Activated T-cell treated with anti-CD3 and anti-CD28 coated beads for 4 hours (primary cell): ENCODE measurements at regions not wholly inside any gene's neighbourhood (a gene's known extent, or its start where the extent isn't known, plus 50 kb on each side); places are given as distances from the start of the nearest gene placed in this dataset.

Experiments used
- DNase-seq: peaks from one replicate; pipeline ENCODE4 v3.0.0-alpha.2; 2020

GRCh38 chr15:35596285-35596684 is 50.3 kb upstream of the DPH6 start:
- no peak for DNase-seq

- DNase-seq: no peak
These were observed 56.9 kb upstream of the DPH6 start for GRCh38 chr15:35602836-35603235.

DNA sequence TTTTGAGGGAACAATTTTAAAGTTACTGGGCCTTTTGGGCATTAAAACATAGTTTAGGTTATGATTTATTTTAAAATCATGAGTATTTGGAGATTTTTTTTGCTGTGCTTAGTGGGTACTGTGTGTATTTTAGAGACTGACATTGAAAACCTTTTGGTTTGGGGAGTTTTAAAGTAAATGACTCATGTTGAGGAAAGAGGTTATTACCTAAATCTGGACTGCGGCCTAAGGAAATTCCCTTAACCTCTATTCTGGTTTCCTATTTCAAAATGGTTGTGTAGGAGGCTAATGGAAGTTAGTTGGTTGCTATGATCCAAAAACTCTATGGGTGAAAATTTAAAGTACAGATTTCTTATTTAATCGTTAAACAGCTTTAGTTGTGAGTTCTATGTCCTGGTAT is 57.3 kb upstream of the DPH6 start:
- no peak for DNase-seq

GRCh38 chr15:35603856-35604255 is 57.9 kb upstream of the DPH6 start:
- DNase-seq: no peak

DNA sequence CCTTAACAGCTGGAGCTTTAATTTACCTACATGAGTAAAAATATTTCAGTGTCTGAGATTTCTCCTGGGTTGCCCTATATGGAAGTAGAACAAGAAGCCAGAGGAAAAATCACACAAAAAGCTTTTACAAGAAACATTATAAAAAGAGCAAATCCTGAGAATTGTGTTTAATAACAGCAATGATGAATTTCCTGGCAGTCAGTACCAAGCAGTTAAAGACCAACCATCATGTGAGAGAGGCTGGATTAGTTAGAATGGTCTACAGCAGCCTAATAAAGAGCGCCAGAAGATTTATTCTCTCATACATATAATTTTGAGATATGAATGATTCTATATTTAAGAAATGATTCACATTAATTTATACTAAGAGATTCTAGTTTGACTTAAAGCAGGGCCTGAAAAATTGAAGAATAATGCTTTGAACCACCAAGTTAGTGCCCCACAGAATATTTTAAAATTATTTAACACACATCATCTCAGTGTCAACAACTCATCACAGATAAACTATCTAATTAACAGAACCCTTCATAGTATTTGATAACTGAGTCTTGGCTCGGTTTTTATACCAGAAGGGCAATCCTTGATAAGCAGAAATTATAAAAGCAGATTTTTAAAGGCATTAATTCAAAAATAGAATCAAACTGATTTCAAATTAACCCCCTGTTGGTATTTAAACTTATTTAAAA is 59.9 kb upstream of the DPH6 start:
- no peak for DNase-seq

DNA sequence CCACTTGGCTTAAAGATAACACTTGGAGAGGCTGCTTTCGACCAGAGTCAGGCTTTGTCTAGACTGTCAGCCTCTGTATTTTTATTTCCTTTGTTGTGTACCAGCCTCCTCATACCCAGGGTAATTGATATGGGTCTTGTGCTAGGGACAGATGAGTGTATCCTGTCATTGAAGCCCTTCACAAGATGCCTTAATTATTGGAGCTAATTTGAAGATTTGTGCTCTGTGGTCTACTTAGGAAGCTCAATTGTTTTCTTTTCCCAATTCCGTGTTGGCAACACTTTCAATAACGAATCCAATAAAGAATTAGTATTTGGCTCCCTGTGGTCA is 60.5 kb upstream of the DPH6 start:
- DNase-seq: no peak

- DNase-seq: no peak
These were observed 70.7 kb upstream of the DPH6 start for GRCh38 chr15:35616498-35617271.

GRCh38 chr15:35618260-35619188 is 72.6 kb upstream of the DPH6 start:
- DNase-seq: no peak

DNA sequence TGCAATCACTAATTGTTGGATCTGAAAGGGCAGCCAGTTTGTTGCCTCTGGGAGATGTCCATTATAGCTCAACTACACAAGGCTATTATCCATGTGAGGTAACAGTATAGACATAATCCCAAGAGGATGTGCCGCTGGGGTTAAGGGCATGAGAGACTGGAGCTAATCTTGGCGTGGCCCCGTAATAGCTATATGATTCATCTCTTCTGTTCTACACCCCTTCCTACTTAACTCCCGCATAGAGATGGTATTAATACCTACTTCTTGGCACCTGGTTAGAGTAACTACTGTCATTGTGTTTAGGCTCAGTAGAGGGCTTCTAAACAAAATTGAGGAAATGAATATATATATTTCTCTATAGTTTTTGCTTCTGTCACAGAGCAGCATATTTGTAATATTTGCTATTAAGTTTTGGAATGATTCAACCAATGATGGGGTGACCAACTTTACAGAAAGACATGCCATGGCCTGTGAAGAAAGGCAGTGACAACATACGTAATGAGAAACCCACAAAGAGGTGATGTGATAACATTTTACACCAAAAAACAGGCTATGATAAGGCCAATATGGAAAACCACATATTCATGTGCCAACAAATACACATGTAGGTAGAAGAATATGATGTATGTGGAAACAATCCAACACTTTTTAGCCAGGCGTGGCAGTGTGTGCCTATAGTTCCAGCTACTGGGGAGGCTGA is 76.8 kb upstream of the DPH6 start:
- DNase-seq: no peak

GRCh38 chr15:35624881-35625280 is 78.9 kb upstream of the DPH6 start:
- DNase-seq: no peak

DNA sequence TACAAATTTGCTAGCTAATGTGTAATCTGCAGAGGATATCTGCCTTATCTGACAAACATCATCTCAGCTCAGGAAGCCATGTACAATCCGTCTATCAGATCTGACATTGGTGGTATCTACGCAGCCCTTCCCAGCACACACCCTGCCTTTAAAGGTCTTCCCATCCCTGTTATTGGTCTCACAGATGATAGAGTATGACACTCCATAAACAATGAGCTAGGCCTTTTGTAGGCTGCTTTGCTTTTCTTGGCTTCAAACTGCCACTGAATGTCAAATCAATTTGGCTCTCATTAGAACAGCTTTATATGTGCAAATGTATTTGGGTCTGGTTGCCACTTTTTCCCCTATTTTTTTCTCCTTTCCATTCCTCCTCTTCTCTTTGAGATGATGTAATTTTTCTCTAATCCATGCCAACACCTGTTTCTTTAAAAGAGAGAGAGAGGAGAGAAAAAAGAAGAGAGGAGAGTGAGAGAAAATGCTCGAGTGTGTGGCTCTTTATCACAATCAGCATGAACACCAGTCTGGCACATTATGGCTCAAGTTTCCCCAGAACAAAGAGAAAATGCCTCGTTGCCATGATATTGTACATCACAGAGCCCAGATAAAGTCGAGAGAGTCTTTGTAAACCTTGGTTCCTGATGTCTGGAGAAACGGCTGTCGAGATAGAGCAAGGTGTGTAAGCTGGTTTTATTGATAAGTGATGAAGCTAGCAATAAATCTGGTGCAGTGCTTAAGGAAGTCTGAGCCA is 80.8 kb upstream of the DPH6 start:
- no peak for DNase-seq

DNA sequence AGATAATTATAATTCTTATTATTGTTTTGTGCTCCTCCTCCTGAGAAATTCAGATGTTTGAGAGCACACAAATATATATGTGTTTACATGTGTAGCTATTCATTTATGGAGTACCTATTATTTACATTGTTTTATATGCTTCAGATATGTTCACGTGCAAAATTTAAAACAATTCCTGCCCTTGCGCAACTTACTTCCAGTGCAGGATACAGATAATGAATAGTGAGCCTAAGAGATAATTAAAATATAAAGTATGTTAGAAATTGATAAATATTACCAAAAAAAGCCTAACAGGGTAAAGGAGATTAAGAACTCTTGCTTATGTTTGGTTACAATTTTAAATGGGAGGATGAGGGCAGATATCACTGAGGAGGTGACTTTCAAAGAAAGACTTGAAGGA is 81.7 kb upstream of the DPH6 start:
- DNase-seq: no peak

GRCh38 chr15:35629766-35630165 is 83.8 kb upstream of the DPH6 start:
- DNase-seq: no peak

DNA sequence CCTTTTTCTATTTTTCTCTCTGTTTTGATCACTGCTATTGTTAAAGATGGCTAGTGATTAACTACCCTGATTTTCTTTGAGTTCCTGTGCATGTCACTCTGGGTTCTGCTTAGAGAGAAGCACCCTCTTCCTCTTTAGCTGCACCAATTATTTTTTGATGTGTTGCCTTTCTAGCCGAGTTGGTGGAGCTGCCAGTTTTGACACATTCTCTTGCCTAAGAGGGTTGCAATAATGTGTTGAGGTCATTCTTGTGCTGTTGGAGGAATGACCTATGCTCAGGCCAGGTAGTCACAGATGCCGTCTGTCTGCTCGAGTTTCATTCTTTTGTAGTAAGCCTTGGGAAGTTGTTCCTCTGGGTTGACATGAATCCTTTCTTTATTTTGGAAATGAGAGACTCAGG is 84.6 kb upstream of the DPH6 start:
- DNase-seq: no peak

- DNase-seq: no peak
These were observed 85.0 kb upstream of the DPH6 start for GRCh38 chr15:35630985-35631384.

GRCh38 chr15:35633677-35634076 is 87.7 kb upstream of the DPH6 start:
- DNase-seq: no peak

- DNase-seq: no peak
These were observed 100.8 kb upstream of the DPH6 start for GRCh38 chr15:35646790-35647189.

DNA sequence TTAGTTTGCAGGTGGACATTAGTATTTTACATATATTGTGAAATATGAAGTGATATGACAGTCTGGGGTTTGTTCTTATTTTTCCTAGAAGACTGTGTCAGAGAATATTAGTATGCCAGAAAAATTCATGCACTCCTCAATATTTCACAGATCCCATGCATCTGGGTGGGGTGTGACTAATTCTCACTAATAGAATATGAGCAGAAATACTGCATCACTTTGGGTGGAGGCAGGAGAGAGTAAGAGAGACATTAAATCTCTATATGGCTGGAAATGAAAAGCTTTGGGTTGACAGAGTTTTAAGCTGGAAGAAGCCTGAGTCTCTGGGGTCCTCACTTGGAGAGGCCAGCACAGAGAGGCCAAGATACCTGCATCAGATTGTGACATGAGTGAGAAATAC is 101.3 kb upstream of the DPH6 start:
- DNase-seq: no peak

GRCh38 chr15:35648941-35649340 is 103.0 kb upstream of the DPH6 start:
- no peak for DNase-seq

DNA sequence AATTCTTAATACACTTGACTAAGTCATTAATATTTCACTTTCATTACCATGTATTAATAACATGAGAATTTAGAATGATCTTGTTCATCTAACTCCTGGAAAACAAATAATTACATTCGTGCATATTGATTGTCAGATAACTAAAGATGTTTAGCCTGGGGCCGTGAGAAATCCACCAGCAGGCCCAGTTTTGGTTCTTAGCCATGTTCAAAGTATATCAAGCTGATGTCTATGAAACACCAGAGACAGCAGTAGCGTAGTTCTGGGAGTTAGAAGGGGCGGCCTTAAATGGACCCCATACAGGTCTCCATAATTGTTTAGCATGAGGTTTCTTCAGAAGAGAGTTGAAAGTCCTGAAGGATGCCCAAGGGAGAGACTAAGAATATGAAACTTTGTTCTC is 103.6 kb upstream of the DPH6 start:
- no peak for DNase-seq

DNA sequence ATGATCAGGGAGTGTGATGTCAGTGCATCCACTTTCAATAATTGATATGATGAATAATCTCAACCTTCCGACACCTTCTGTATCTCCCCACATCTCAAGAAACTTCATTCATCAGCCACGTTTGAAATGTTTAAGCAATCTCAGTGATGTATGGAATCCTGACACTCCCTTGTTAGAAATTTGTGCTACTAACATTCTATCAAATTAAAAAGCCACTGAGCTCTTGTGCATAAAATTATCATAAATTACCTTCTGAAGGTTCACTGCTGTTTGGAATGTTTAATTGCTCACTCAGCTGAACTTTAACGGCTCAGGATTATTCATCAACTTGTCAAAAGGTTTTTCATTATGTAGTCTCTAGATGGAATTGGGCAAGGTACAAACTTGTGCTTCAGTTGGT is 108.4 kb upstream of the DPH6 start:
- DNase-seq: no peak

- DNase-seq: no peak
These were observed 111.8 kb upstream of the DPH6 start for GRCh38 chr15:35657679-35658311.
